ENCODE measurements at regions not wholly inside any gene's neighbourhood (a gene's known extent, or its start where the extent isn't known, plus 50 kb on each side); places are given as distances from the start of the nearest gene placed in this dataset.

DNA sequence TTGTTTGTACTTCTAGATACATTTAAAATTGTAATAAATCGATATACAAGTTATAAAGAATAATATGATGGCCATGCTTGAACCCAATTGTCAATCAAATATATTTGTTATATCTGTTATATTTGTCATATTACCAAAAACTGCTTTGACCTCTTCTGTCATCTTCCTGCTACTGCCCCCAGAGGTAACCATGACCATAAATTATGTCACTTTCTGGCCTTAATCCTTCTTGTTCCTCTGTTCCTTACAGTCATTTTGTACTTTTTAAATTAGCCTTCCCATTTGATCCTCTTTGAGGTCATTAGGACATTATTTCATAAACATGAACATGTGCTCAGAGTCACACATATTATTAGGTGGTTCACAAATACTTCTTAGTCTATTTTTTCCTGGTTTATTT lies 124.7 kb downstream of the HFE start:
- intact Hi-C loops (cut with micrococcal nuclease), result no loop called here

DNA sequence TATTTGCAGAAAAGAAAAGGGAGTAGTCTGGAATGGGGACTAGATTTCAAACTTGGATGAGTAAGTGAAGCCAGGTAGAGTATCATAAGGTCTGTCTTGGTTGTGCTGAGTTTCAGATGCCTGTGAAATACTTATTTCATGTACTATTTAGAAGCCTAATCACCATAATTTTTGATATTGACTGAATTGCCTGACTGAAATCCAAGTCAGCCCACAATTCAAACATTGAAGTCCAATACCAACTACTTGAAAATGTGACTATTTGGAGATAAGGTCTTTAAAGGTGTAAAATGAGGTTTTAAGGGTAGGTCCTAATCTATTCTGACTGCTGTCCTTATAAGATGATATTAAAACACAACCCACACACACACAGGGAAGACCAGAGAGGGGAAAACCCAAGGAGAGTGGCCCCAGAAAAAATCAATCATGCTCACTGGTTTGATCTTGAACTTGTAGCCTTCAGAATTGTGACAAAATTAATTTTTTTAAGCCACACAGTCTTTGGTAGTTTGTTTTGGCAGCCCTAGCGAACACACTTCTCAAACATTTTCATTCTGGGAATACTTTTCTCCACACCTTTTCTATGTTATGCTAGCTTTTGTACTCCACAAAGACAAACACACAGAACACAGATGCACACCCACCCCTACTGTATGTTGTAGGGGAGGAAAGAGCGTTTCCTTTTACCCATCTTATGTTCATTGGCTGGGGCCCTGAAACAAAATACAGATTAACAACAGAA lies 126.3 kb downstream of the HFE start:
- intact Hi-C loops (cut with micrococcal nuclease), result no loop called here

DNA sequence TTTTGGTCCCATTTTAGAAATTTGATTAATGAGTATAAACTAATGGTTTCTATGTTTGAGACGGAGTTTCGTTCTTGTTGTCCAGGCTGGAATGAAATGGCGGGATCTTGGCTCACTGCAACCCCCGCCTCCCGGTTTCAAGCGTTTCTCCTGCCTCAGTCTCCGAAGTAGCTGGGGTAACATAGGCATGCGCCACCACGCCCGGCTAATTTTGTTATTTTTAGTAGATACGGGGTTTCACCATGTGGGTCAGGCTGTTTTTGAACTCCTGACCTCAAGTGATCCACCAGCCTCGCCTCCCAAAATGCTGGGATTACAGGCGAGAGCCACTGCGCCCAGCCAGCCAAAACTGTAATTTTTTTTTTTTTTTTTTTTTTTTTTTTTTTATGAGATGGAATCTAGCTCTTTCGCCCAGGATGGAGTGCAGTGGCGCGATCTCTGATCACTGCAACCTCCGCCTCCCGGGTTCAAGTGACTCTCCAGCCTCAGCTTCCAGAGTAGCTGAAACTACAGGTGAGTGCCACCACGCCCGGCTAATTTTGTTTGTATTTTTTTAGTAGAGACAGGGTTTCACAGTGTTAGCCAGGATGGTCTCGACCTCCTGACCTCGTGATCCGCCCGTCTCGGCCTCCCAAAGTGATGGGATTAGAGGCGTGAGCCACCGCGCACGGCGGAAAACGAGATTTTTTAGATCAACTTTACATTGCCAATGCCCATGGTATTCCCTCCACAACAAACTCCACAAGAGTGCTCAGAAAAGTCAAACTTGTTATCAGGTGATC lies 127.8 kb downstream of the HFE start:
- intact Hi-C loops (cut with micrococcal nuclease), result loop anchor here (5.0 kb wide), 1 partner anchor 183 kb away; a partner anchor contains a TSS

DNA sequence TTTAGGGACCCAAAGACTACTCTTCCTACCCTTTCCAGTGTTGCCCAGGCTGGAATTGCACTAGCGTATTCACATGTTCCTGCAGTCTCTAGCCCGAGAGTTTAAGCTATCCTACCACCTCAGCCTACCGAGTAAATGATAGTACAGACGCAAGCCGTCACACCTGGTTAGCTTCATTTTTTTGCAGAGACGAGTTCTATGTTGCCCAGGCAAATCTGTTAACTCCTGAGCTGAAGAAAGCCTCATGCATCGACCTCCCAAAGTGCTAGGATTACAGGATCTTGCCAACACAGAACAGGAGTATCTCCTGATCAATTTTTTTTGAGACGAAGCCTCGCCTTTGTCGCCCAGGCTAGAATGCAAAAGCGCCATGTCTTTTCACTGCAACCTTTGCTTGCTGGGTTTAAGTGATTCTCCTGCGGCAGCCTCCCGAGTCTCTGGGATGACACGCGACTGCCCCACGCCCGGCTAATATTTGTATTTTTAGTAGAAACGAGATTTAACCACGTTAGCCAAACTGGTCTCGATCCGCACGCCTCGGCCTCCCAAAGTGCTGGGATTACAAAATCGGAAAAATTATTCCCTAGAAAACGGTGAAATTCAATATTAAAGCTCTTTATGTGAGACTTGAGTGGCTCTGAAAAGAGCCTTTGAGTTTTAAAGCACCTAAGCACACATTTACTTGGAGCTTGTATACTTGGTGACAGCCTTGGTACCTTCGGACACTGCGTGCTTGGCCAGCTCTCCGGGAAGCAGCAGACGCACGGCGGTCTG lies 128.5 kb downstream of the HFE start:
- intact Hi-C loops (cut with micrococcal nuclease), result loop anchor here (1.0 to 5.0 kb wide), 12 partner anchors 9 to 917 kb away; a partner anchor contains a TSS

DNA sequence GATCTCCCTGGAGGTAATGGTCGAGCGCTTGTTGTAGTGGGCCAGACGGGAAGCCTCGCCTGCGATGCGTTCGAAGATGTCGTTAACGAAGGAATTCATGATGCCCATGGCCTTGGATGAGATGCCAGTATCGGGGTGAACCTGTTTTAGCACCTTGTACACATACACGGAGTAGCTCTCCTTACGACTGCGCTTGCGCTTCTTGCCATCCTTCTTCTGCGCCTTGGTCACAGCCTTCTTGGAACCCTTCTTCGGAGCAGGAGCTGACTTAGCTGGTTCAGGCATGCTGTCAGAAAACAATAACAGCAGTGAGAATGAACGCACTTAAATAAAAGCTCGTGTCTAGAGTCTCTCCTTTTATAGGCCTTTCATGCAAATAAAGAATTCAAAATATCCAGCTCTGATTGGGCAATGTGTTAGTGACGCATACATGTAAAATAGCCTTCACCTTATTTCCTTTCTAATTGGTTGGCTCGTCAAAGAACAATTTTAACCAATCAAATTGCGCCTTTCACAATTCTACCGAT lies 129.2 kb downstream of the HFE start:
- intact Hi-C loops (cut with micrococcal nuclease), result loop anchor here (1.0 to 5.0 kb wide), 12 partner anchors 8 to 916 kb away; a partner anchor contains a TSS

DNA sequence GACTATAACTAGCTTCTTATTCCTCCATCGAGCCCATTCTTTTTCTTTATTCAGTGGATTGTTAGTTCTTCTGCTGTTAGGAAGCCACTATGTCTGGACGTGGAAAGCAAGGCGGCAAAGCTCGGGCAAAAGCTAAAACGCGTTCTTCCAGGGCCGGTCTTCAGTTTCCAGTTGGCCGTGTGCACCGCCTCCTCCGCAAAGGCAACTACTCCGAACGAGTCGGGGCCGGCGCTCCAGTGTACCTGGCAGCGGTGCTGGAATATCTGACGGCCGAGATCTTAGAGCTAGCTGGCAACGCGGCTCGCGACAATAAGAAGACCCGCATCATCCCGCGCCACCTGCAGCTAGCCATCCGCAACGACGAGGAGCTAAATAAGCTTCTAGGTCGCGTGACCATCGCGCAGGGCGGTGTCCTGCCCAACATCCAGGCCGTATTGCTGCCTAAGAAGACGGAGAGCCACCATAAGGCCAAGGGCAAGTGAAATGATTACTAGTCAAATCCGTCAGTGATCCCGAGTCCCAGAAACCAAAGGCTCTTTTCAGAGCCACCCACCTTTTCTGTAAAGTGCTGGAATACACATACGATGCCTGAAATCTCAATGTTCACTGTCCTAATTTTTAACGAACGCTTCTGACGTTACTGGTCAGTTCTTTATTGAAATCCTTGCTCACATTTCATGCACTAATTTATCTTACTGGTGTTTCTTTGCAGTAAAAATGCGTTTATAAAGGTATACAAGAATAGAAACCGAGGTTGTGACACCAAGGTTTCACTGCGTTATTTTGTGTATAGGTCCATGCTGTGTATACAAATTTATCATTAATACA lies 129.9 kb downstream of the HFE start:
- intact Hi-C loops (cut with micrococcal nuclease), result loop anchor here (1.0 to 5.0 kb wide), 14 partner anchors 7 to 915 kb away; a partner anchor contains a TSS

DNA sequence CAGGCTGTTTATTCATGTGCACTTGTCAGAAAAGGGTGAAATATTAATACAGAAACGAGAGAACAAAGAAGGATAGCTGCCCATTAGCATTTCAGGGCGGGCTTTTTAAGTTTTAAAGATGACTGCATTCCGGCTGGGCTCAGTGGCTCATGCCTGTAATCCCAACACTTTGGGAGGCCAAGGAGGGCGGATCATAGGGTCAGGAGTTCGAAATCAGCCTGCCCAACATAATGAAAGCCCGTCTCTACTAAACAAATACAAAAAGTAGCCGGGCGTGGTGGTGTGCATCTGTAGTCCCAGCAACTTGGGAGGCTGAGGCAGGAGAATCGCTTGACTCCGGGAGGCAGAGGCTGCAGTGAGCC lies 130.5 kb downstream of the HFE start:
- intact Hi-C loops (cut with micrococcal nuclease), result loop anchor here (1.0 to 5.0 kb wide), 3 partner anchors 34 to 185 kb away; a partner anchor contains a TSS

DNA sequence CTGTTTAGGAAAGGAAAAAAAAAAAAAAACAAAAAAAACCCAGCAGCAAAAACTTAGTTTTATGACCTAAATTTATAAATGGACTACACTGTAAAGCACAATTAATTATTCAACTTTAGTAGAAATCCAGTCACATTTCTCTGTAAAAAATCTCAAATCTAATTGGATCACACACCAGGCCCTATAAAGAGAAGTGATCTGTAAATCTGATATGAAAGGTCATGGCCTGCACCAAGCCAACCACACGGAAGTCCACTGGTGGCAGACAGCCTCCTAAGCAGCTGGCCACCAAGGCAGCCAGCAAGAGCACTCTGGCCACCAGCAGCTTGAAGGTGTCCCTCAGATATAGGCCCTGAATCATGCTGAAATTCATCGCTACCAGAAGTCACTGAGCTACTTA lies 131.6 kb downstream of the HFE start:
- intact Hi-C loops (cut with micrococcal nuclease), result loop anchor here (5.0 kb wide), 1 partner anchor 187 kb away; a partner anchor contains a TSS

DNA sequence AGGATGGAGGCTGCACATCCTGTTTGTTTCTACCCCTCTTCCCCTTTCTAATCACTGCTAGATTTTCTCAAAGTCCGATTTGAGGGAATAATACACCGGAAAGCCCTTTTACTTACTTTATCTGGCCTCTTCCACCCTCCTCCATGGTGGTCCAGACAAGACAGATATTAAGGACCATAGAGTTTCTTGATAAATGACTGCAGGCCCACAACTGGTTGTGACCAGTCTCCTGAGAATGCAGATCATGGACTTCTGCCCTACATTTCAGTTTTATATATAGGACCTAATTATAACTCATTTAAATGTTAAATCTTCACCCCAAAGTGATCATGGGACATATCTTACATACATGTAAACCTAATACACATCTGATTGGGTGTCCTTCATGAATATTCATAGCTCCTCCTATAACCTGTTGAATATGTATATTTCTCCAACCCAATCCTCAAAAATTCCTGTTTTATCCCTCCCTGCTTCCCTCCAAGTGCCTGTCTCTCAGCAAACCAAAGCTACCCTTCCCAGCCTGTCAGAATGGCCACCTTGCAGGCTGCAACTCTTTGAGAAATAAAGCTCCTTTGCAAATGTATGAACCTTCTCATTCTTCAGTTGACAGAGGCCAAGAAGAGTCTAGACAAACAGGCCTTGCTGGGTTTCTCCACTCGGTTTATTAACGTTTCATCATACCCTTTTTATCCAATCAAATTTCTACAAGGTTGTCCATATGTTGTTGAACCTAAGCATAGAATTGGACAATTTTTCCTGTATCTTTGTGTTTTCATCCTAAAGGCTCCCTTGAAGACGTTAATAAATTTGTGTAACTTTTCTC lies 133.1 kb downstream of the HFE start:
- intact Hi-C loops (cut with micrococcal nuclease), result no loop called here

DNA sequence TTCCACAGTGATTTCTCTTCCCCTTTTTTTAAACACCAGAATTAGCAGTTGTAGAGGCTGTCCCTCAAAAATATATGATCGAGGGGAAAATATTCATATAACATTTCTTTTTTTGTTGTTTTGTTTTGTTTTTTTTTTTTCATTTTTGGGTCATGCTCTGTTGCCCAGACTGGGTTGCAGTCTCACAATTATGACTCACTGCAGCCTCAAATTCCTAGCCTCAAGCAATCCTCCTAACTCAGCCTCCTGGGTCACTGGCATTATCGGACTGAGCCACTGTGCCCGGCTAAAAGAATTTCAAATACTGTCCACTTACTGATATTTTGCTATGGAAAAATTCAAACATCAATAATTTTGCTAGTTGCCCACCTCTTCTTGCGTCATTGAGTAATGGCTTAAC lies 134.0 kb downstream of the HFE start:
- intact Hi-C loops (cut with micrococcal nuclease), result no loop called here

DNA sequence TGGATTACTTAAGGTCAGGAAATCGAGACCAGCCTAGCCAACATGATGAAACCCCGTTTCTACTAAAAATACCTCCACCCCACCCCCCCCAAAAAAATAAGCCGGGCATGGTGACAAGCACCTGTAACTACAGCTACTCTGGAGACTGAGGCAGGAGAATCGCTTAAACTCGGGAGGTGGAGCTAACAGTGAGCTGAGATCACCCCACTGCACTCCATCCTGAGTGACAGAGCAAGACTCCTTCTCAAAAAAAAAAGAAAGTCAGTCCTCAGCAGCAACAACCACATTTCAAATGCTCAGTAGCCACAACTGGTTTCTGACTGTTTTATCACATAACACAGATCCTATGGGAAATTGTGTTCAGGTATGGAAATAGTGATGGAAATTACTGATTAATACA lies 135.3 kb downstream of the HFE start:
- intact Hi-C loops (cut with micrococcal nuclease), result no loop called here

DNA sequence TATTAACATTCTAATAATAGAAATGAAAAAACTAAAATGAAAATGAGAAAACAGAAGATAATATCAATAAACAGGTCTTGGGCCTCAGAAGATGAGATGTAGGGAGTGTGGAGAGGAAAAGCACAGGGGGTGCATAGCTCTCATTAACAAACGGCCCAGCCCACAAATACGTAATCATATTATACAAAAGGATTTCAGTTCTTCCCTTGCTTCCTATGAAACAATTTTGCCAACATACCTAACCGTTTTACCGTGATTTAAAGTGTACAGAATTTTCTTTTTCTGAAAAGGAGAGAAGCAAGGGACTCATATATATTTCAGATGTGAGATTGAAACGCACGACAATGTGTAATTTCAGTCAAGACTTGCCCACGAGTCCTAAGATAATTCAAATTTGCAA lies 136.0 kb downstream of the HFE start:
- intact Hi-C loops (cut with micrococcal nuclease), result no loop called here

DNA sequence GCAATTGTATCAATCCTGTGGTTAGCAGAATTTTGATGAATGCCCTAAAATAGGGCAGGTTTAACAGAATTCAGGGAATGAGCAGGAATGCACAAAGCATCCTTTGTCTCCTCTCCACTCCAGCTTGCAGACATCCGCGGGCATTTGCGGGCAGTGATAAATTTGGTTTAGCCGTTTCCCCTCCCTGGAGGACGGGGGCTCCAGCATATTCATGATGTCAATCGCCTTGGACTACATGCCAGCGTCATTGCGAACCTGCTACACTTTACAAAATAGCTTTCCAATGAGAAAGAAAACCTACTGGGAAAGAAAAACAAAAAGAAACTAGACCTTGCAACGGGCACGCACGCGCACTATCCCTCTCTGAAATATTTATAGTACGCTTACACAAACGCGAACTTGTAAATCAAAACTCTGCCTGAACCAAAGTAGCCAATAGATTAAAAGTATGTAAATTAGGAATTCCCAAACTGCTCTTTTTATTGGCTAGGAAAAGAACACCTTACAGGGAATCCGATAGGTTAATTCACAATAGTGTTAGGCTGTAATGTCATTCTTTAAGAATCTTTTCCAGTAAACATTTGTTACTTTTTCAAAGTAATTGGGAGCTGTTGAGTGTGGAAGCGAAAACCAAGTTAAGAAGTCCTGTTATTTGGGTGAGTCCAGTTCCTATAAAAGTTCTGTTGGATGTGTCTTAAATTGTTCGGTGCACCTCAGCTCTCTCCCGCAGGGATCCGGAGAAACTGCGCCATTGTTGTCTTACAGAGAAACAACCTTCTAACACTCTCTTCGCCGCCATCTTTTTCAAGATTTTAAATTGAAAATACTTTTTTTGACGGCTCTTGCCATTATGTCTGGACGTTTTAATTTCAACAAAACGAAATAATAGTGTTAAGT lies 136.7 kb downstream of the HFE start:
- intact Hi-C loops (cut with micrococcal nuclease), result loop anchor here (1.0 to 2.0 kb wide), 4 partner anchors 8 to 61 kb away; a partner anchor contains a TSS

DNA sequence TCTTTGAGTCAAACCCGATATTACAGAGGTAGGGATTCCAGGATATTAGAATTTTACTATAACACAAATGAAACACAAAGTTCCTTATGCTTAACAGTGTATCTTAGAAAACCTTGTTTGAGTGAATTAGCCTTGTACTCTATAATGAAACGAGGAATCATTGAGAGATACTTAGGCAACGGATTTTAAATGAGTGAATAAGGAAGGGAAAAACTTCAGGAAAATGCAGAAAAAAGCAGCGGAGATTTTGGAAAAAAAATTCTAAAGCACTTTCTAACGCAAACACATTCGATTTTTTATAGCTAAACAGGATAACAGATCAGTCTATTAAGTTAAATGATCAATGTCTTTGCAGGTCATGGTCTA lies 137.3 kb downstream of the HFE start:
- intact Hi-C loops (cut with micrococcal nuclease), result loop anchor here (1.0 to 2.0 kb wide), 4 partner anchors 8 to 60 kb away; a partner anchor contains a TSS

DNA sequence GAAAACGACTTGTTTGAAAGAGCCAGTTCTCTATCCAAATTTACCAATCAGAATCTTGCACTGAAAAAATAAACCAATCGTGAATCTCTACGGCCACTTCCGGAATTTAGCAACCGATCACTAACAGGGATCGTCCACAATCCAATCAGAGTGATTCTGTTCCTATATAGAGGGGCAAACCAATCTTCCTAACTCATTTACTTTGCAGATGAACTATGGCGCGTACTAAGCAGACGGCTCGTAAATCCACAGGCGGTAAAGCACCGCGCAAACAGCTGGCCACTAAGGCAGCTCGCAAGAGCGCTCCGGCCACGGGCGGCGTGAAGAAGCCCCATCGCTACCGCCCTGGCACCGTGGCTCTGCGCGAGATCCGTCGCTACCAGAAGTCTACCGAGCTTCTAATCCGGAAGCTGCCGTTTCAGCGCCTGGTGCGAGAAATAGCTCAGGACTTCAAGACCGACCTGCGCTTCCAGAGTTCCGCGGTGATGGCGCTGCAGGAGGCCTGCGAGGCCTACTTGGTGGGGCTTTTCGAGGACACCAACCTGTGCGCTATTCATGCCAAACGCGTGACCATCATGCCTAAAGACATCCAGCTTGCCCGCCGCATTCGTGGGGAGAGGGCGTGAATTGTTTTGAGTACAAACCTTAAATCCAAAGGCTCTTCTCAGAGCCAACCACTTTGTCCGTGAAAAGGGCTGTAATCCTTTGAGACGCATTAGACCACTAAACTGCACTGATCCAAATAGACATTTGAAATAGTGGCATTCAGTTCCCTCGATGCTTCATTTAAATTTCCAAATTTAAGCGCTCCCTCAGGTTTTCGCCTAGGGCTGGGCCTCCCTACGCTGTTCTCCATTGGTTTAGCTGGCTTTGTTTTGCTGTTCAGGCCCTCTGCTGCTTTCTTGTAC lies 138.0 kb downstream of the HFE start:
- intact Hi-C loops (cut with micrococcal nuclease), result loop anchor here (1.0 to 2.0 kb wide), 4 partner anchors 8 to 60 kb away; a partner anchor contains a TSS

DNA sequence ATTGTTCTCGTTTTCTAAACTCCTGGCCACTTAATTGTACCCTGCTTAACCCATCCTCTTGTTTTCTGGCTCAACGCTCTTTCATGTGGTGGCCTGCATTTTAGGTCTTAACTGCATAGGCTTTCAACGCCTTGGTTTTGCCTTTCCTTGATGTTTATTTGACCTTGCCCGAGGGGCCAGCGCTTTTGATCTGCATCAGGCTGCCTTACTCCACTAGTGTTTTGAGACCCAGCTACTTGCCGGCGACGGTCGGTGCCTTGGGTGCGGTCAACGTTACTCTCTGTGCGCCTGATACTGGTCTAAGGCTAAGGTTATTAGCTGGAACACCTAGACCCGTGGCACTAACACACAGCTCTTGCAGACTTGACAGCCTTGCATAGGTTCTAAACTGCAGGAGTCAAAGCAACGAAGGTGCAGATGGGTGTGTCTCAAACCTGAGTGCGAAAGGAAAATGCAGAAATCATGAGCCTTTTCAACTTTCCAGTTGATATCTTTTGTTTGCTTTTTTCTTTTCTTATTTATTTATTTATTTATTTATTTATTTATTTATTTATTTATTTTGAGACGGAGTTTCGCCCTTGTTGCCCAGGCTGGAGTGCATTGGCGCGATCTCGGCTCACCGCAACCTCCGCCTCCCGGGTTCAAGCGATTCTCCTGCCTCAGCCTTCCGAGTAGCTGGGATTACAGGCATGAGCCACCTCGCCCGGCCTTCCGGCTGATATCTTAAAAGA lies 138.8 kb downstream of the HFE start:
- intact Hi-C loops (cut with micrococcal nuclease), result loop anchor here (2.0 kb wide), 1 partner anchor 59 kb away; a partner anchor contains a TSS

DNA sequence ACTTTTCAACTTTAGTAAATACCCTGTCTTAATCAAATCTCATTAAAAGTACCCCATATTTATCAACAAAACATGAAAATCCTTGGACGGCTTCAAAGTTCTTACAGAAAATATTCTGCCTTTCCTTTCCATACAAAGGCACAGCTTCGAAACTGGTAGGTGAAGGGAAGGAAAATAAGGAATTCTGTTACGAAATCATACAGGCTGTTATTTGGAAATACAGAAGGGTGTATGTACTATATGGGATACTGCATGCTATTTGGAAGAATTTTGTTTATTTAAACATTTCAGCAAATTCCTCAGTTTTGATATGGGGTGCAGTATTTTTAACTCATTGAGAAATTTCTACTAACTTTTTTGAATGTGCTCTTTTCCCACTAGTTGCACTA lies 138.4 kb upstream of the BTN3A2 start:
- intact Hi-C loops (cut with micrococcal nuclease), result no loop called here

Data from T-helper 1 cell treated with Interleukin-12 subunit alpha and Interleukin-12 subunit beta and Interleukin-4 antibody, amounts not matched to agents 30 ng/mL and 1 ng/mL, for 36 hours (primary cell).